ENCODE measurements at regions not wholly inside any gene's neighbourhood (a gene's known extent, or its start where the extent isn't known, plus 50 kb on each side); places are given as distances from the start of the nearest gene placed in this dataset.
"Not testable (repeated sequence)": the region's sequence is repeated elsewhere in the genome, so short reads cannot be mapped to it uniquely, and the experiment has no call there.

DNA sequence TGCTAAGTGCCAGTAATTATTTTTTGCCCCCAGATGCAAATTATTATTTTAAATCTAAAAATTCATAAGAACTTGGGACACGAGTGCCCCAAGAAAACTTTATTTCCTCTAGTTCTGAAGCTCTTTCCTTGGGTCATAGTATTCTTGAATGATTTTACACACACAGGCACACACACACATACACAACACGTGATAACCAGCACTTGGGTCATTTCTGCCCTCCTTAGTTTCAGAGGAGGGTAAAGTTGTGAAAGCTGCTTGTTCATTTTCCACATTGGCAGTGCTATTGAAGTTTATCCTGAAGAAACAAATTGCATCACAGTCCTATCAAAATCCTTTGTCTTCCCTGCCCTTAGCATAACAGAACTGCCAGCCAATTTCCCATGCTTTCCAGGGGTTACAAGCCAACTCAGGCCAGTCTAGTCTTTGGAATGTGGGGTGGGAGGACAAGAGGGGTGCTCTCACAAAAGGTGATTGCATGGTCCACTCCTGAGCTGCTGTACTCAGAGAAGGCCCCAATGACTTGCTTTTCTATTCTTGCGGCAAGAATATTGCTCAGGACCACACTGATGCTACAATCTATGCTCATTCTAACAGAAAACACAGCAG lies 98.5 kb upstream of the POGK start:
- Histone ChIP-seq H3K9me3 (peaks cover 0 to 20% (median 9%) of the 10 kb centered on the region in 12 donors), H3K4me1 (no peaks in the 10 kb centered on the region), H3K27ac (no peak overlapping the region), H3K4me3 (no peak overlapping the region), H3K27me3 (no peaks in the 10 kb centered on the region), H3K36me3 (no peaks in the 10 kb centered on the region)
- WGBS, 4 donors = 64 to 75% (median 70%) methylated on average over 3 of the region's 3 CpGs
- DNase-seq (no peak), ATAC-seq (no peak)
- TF ChIP-seq, protein P1, sequence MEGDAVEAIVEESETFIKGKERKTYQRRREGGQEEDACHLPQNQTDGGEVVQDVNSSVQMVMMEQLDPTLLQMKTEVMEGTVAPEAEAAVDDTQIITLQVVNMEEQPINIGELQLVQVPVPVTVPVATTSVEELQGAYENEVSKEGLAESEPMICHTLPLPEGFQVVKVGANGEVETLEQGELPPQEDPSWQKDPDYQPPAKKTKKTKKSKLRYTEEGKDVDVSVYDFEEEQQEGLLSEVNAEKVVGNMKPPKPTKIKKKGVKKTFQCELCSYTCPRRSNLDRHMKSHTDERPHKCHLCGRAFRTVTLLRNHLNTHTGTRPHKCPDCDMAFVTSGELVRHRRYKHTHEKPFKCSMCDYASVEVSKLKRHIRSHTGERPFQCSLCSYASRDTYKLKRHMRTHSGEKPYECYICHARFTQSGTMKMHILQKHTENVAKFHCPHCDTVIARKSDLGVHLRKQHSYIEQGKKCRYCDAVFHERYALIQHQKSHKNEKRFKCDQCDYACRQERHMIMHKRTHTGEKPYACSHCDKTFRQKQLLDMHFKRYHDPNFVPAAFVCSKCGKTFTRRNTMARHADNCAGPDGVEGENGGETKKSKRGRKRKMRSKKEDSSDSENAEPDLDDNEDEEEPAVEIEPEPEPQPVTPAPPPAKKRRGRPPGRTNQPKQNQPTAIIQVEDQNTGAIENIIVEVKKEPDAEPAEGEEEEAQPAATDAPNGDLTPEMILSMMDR (IDR thresholded peaks at IDR 0.05) = no peak
- TF ChIP-seq POLR2A (IDR thresholded peaks at IDR 0.05) = no peak
- intact Hi-C loops (cut with DNase I) = no loop called here

DNA sequence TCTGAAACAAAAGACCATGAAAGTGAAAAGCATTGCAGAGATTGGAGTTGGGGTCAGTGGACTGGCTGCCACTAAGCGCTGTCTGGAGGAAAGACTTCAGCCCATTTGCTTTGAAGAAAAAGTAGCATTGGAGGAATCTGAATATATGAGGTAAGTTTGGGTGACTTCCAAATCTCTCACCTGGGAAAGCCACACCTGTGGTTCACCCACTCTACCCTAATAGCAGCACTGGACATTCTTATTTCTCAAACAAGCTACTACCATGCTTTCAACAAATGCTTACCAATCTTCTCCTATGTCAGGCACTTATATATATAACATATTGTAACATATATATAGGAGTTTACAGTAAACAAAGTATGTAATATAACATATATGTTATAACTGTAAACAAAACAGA lies 76.0 kb upstream of the POGK start:
- no peak overlapping the region for H3K27ac ChIP-seq
- H3K36me3 ChIP-seq = no peaks in the 10 kb centered on the region
- TF ChIP-seq, protein P1 (IDR thresholded peaks at IDR 0.05) = no peak
- no peak for TF ChIP-seq POLR2A (IDR thresholded peaks at IDR 0.05)
- H3K9me3 ChIP-seq = no peaks in the 10 kb centered on the region
- H3K4me1 ChIP-seq = no peaks in the 10 kb centered on the region
- intact Hi-C loops (cut with DNase I) = no loop called here
- no peak for DNase-seq
- WGBS, 4 donors = 94 to 98% (median 95%) methylated on average over 1 of the region's 1 CpG
- no peak overlapping the region for H3K4me3 ChIP-seq
- no peaks in the 10 kb centered on the region for H3K27me3 ChIP-seq
- ATAC-seq = no peak

DNA sequence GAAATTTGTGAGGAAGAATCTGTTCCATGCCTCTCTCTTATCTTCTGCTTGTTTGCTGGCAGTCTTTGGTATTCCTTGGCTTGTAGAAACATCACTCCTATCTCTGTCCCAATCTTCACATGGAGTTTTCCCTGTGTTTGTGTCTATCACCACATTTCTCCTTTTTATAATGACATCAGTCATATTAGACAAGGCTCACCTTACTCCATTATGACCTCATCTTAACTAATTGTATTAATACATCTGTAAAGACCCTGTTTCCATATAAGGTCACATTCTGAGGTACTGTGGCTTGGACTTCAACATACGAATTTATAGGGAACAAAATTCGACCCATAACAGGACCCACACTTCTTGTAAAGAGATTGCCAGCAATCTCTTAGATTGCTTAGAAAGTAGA lies 72.3 kb upstream of the POGK start:
- TF ChIP-seq, protein P1 (IDR thresholded peaks at IDR 0.05) = no peak
- no peak for TF ChIP-seq POLR2A (IDR thresholded peaks at IDR 0.05)
- 42 to 50% (median 49%) methylated on average over 2 of the region's 2 CpGs for WGBS, 4 donors
- Histone ChIP-seq H3K27ac (no peak overlapping the region), H3K4me3 (no peak overlapping the region), H3K9me3 (peaks cover 0 to 18% (median 8%) of the 10 kb centered on the region in 12 donors), H3K4me1 (no peaks in the 10 kb centered on the region), H3K27me3 (no peaks in the 10 kb centered on the region), H3K36me3 (no peaks in the 10 kb centered on the region)
- ATAC-seq (no peak), DNase-seq (no peak)
- intact Hi-C loops (cut with DNase I) = no loop called here

DNA sequence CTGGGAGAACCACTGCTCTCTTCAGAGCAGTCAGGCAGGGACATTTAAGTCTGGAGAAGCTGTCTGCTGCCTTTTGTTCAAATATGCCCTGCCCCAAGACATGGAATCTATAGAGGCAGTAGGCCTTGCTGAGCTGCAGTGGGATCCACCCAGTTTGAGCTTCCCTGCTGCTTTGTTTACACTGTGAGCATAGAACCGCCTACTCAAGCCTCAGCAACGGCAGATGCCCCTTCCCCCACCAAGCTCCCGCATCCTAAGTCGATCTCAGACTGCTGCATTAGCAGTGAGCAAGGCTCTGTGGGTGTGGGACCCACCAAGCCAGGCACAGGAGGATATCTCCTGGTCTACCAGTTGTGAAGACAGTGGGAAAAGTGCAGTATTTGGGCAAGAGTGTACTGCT lies 54.6 kb upstream of the POGK start:
- H3K27me3 ChIP-seq; H3K9me3 ChIP-seq; H3K36me3 ChIP-seq; H3K4me3 ChIP-seq; DNase-seq; H3K27ac ChIP-seq; ATAC-seq; intact Hi-C loops (cut with DNase I); H3K4me1 ChIP-seq: not testable (repeated sequence)
- 21 to 34% (median 29%) methylated on average over 4 of the region's 4 CpGs for WGBS, 4 donors

DNA sequence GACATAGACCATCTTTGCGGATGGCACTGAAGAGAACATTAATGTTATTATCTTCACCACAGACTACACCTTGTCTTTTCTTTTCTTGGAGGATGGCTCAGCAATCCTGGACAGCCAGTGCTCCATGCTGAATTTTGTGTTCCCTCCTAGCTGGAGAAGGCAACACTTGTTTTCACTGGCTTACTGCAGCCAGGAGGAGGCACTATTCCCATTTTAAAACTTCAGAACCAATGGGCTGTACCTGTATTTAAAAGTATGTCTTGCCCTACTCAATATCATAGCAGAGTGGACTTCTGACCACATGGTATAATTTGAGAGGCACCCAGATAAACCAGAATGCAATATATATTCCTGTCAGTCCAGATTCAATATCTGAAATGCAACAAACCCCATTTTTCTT lies 53.3 kb upstream of the POGK start:
- Histone ChIP-seq H3K36me3 (no peaks in the 10 kb centered on the region), H3K4me1 (no peaks in the 10 kb centered on the region), H3K27me3 (peaks cover 0 to 9% (median 0%) of the 10 kb centered on the region in 9 donors), H3K4me3 (no peak overlapping the region), H3K9me3 (no peaks in the 10 kb centered on the region), H3K27ac (no peak overlapping the region)
- no peak for ATAC-seq
- TF ChIP-seq POLR2A (IDR thresholded peaks at IDR 0.05) = no peak
- TF ChIP-seq, protein P1 (IDR thresholded peaks at IDR 0.05) = peak in 4 of 12 donors; percentile 4 to 17 (median 8)
- no peak for DNase-seq
- WGBS, 4 donors = 94 to 99% (median 96%) methylated on average over 1 of the region's 1 CpG
- intact Hi-C loops (cut with DNase I) = no loop called here
